ENCODE measurements at regions not wholly inside any gene's neighbourhood (a gene's known extent, or its start where the extent isn't known, plus 50 kb on each side); places are given as distances from the start of the nearest gene placed in this dataset.
A peak's percentile ranks its signal among the peaks of the same experiment; 100 is the strongest.

DNA sequence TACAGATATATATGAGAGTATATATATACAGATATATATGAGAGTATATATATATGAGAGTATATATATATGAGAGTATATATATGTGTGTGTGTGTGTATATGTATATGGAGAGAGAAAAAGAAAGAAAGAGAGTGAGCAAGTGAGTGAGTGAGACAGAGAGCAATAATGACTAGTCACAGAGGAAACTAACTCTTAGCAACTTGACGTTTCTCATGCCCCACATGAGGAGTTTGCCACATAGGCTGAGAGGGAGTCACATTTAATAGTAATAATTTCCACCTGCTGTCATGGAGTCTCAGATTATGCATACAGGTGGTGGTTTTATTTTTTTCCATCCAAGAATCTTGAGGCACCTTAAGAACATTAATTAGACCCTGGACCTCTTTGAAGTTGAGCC is 199.9 kb downstream of the GATA3 start:
- H3K27me3 Mint-ChIP-seq = no peaks in the 10 kb centered on the region
- H3K4me3 Mint-ChIP-seq = no peak overlapping the region
- ChIA-PET CTCF (no interaction called here), POLR2A (no interaction called here)
- intact Hi-C loops (cut with DNase I, micrococcal nuclease) = loop anchor here (1.0 to 10.0 kb wide), 12 partner anchors 12 to 828 kb away; no protein-coding TSS in a partner anchor
- H3K27ac Mint-ChIP-seq = peak overlapping the region; percentile 92
- H3K9me3 Mint-ChIP-seq (ENCODE audit: low read depth) = no peaks in the 10 kb centered on the region
- H3K4me1 Mint-ChIP-seq = peaks cover 22% of the 10 kb centered on the region
- peak; percentile 96 for ATAC-seq
- no peaks in the 10 kb centered on the region for H3K36me3 Mint-ChIP-seq (ENCODE audit: low read depth)
- DNase-seq = peak; percentile 57

DNA sequence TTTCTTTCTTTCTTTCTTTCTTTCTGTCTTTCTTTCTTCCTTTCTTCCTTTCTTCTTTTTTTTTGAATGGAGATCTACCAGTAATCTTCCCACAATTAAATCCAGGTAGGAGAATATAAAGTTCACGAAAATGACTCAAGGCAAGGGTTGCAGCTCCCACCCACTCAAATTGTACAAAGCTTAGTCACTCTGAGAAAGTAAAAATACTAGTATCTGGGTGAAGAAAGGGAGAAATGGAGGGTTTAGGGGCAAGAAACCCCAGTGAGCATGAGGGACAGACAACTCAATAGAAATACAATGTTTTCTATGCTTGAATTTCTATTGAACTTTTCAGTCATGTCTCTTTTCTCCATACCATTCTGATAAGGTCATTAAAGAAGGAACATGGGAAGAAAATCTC is 200.8 kb downstream of the GATA3 start:
- H3K9me3 Mint-ChIP-seq (ENCODE audit: low read depth) = no peaks in the 10 kb centered on the region
- no peaks in the 10 kb centered on the region for H3K27me3 Mint-ChIP-seq
- intact Hi-C loops (cut with DNase I, micrococcal nuclease) = loop anchor here (2.0 to 10.0 kb wide), 7 partner anchors 60 to 828 kb away; no protein-coding TSS in a partner anchor
- H3K36me3 Mint-ChIP-seq (ENCODE audit: low read depth) = no peaks in the 10 kb centered on the region
- DNase-seq = no peak
- peak overlapping the region; percentile 92 for H3K27ac Mint-ChIP-seq
- CTCF ChIA-PET = interaction anchor here (1.5 kb wide), 1 partner anchor 10 kb away, joined by 3 read pairs; no protein-coding TSS in a partner anchor
- H3K4me3 Mint-ChIP-seq = peak overlapping the region; percentile 54
- peaks cover 22% of the 10 kb centered on the region for H3K4me1 Mint-ChIP-seq
- peak; percentile 33 for ATAC-seq
- POLR2A ChIA-PET = interaction anchor here (0.6 kb wide), 1 partner anchor 70 kb away, joined by 3 read pairs; no protein-coding TSS in a partner anchor

DNA sequence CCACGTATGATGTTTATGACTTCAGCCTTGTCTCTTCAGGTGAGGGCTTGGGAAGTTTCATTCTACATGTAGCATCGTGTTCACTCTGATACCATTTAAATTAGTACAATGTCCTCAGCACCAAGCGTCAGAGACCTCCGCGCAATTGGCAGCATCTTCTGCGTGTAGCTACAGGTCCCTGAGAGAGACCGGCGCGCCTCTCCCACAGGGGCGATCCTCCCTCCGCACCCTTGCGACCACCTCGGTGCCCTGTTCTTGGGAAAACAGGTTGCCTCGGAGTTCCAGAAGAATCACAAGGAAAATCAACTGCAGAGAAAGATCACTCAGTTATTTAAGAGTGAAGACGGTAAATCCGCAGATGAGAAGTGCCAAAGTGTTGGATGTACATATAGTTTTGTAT is 206.2 kb downstream of the GATA3 start:
- no peak for DNase-seq
- CTCF ChIA-PET = interaction anchor here (1.1 kb wide), 1 partner anchor 16 kb away, joined by 3 read pairs; no protein-coding TSS in a partner anchor
- H3K9me3 Mint-ChIP-seq (ENCODE audit: low read depth) = no peaks in the 10 kb centered on the region
- H3K4me3 Mint-ChIP-seq = no peak overlapping the region
- POLR2A ChIA-PET = no interaction called here
- H3K36me3 Mint-ChIP-seq (ENCODE audit: low read depth) = no peaks in the 10 kb centered on the region
- no peak overlapping the region for H3K27ac Mint-ChIP-seq
- peaks cover 3% of the 10 kb centered on the region for H3K4me1 Mint-ChIP-seq
- intact Hi-C loops (cut with DNase I, micrococcal nuclease) = no loop called here
- peaks cover 3% of the 10 kb centered on the region for H3K27me3 Mint-ChIP-seq
- ATAC-seq = no peak

DNA sequence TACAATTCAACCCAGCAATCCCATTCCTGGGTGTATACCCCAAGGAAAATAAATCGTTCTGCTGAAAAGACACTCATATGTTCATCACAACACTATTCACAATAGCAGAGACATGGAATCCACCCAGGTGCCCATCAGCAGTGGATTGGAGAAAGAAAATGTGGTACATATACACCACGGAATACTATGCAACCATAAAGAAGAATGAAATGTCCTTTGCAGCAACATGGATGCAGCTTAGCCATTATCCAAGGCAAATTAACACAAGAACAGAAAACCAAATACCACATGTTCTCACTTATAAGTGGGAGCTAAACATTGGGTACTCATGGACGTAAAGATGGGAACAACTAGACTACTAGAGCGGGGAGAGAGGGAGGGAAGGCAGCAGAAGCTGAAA is 207.8 kb downstream of the GATA3 start:
- ATAC-seq (no peak), DNase-seq (no peak)
- Mint-ChIP-seq H3K4me3 (no peak overlapping the region), H3K9me3 (ENCODE audit: low read depth) (no peaks in the 10 kb centered on the region), H3K4me1 (no peaks in the 10 kb centered on the region), H3K27ac (no peak overlapping the region), H3K36me3 (ENCODE audit: low read depth) (no peaks in the 10 kb centered on the region), H3K27me3 (peaks cover 3% of the 10 kb centered on the region)
- ChIA-PET CTCF (interaction anchor here (0.6 to 0.7 kb wide), 2 partner anchors 85 to 386 kb away, joined by 3 read pairs; no protein-coding TSS in a partner anchor), POLR2A (no interaction called here)
- intact Hi-C loops (cut with DNase I, micrococcal nuclease) = no loop called here

DNA sequence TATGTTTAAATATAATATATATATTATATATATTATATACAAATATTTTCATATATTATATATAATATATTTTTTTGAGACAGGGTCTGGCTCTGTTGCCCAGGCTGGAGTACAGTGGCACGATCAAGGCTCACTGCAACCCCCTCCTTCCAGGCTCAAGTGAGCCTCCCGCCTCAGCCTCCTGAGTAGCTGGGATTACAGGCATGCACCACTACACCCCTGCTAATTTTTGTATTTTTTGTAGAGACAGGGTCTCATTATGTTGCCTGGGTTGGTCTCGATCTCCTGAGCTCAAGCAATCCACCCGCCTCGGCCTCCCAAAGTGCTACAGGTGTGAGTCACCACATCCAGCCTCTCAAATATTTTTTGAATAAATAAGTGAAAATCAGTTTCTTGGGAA is 215.5 kb downstream of the GATA3 start:
- ATAC-seq (peak; percentile 26), DNase-seq (peak; percentile 11)
- Mint-ChIP-seq H3K36me3 (ENCODE audit: low read depth) (no peaks in the 10 kb centered on the region), H3K4me3 (no peak overlapping the region), H3K27ac (no peak overlapping the region), H3K4me1 (no peaks in the 10 kb centered on the region), H3K27me3 (no peaks in the 10 kb centered on the region), H3K9me3 (ENCODE audit: low read depth) (no peaks in the 10 kb centered on the region)
- intact Hi-C loops (cut with DNase I, micrococcal nuclease) = no loop called here
- ChIA-PET CTCF (no interaction called here), POLR2A (no interaction called here)

DNA sequence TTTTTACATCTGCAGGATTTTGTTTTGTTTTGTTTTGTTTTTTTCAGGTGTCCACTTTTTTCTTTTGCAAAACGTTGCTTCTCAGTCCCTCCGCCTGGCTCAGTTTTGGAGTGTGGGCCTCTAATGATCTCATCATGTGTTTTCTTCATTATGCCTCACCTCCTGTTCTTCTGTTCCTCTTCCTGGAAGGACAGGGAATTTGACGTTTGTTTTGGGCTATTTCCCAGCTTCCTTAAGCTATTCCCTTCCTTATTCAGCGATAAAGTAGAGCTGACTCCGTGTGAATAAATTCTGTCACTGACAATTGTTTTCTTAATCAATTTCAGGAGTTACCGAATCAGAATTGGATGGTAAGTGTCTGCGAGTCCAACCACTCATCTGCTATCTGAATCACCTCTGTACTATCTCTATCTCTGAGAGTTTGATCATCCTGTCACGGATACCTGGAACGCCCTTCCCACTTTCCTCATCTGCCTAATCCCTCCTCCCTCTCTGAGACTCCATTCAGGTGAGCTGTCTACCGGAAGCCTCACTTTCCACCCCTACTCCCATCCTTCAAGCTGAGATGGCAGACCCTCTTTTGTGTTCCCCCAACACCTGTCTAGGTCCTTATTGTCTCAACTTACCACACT is 218.4 kb downstream of the GATA3 start:
- Mint-ChIP-seq H3K27ac (no peak overlapping the region), H3K9me3 (ENCODE audit: low read depth) (no peaks in the 10 kb centered on the region), H3K4me3 (no peak overlapping the region), H3K36me3 (ENCODE audit: low read depth) (no peaks in the 10 kb centered on the region), H3K27me3 (no peaks in the 10 kb centered on the region), H3K4me1 (peaks cover under 1% of the 10 kb centered on the region)
- intact Hi-C loops (cut with DNase I, micrococcal nuclease) = no loop called here
- CTCF ChIA-PET = interaction anchor here (0.9 kb wide), 1 partner anchor 133 kb away, joined by 3 read pairs; no protein-coding TSS in a partner anchor
- ATAC-seq (no peak), DNase-seq (no peak)
- POLR2A ChIA-PET = no interaction called here

DNA sequence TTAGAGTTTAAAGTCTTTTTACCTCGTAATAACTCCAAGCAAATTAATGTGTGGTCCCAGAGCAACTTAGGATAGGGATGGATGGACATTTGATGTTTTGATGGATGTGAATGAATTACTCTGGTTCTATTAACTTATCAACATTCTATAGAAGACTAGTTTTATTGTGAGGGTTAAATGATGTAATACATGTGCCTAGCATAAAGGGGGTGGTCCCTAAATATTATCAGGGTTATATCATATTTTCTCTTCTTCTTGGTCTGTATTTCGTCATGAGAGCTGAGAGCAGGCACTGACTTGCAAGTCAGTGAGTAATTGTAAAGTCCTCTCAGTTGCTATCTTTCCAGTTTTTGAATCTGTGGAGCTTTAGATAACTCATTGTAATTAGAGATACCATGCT is 219.3 kb downstream of the GATA3 start:
- ATAC-seq = no peak
- DNase-seq = no peak
- Mint-ChIP-seq H3K4me3 (no peak overlapping the region), H3K27ac (no peak overlapping the region), H3K27me3 (no peaks in the 10 kb centered on the region), H3K9me3 (ENCODE audit: low read depth) (no peaks in the 10 kb centered on the region), H3K4me1 (peaks cover 5% of the 10 kb centered on the region), H3K36me3 (ENCODE audit: low read depth) (no peaks in the 10 kb centered on the region)
- ChIA-PET POLR2A (no interaction called here), CTCF (no interaction called here)
- intact Hi-C loops (cut with DNase I, micrococcal nuclease) = no loop called here

DNA sequence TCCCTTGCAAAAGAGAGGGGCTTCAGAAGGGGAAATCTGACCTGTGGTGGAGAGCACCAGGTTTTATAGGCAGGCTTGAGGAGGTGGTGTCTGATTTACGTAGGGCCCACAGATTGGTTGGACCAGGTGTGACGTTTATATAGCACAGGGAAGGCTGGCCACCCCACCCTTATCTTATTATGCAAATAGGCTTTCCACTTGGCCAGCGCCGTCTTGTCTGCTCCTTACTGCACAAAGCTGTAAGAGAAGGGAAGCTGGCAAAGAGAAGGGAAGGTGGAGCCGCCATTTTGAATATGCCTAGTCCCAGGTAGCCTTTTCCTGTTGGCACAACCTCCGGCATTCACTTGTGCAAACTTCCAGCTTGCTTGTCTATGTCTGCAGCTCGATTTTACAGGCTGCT is 221.4 kb downstream of the GATA3 start:
- Mint-ChIP-seq H3K27me3 (no peaks in the 10 kb centered on the region), H3K9me3 (ENCODE audit: low read depth) (no peaks in the 10 kb centered on the region), H3K36me3 (ENCODE audit: low read depth) (no peaks in the 10 kb centered on the region), H3K27ac (no peak overlapping the region), H3K4me1 (peaks cover 5% of the 10 kb centered on the region), H3K4me3 (no peak overlapping the region)
- ChIA-PET POLR2A (no interaction called here), CTCF (interaction anchor here (0.7 to 1.6 kb wide), 2 partner anchors 8 to 11 kb away, joined by 3 to 6 read pairs; no protein-coding TSS in a partner anchor)
- intact Hi-C loops (cut with DNase I, micrococcal nuclease) = no loop called here
- no peak for ATAC-seq
- DNase-seq = no peak

DNA sequence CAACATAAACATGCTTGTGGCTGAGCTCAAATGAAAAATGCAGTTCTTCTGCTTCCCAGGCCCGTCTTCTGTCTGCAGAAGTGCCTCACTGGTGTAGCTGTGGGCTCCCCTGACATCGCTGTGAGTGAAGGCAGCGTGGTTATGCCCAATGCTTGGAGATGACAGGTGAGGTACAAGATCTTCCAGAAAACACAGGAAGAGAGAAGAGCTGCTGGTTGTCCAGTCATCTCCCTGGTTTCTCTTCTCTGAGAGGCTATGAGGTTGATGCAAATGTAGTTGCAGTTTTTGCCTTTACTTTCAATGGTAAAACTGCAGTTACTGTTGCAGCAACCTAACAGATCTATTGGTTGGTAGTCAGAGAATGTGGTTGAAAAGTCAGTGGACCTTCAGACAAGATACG is 223.6 kb downstream of the GATA3 start:
- ATAC-seq = peak; percentile 72
- Mint-ChIP-seq H3K9me3 (ENCODE audit: low read depth) (no peaks in the 10 kb centered on the region), H3K4me3 (no peak overlapping the region), H3K27me3 (peaks cover 3% of the 10 kb centered on the region), H3K4me1 (peaks cover 10% of the 10 kb centered on the region), H3K36me3 (ENCODE audit: low read depth) (no peaks in the 10 kb centered on the region), H3K27ac (no peak overlapping the region)
- POLR2A ChIA-PET = no interaction called here
- CTCF ChIA-PET = interaction anchor here (0.7 kb wide), 1 partner anchor 410 kb away, joined by 3 read pairs; no protein-coding TSS in a partner anchor
- intact Hi-C loops (cut with DNase I, micrococcal nuclease) = no loop called here
- DNase-seq = peak; percentile 33

DNA sequence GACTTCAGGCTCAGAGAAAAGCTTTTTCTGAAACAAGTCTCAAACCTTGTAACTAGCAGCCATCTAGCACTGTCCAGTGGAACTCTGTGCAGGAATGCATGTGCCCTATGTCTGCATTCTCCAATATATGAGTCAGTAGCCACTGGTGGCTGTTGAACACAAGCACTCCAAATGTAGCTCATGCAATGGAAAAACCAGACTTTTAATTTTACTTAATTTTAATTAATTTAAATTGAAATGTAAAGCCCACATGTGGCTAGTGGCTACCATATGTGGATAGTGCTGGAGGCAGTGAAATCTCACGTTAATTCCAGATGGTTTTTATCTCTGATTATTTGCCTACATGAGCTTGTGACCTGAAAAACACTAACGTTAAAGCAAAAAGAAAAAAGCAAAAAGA is 225.1 kb downstream of the GATA3 start:
- POLR2A ChIA-PET = no interaction called here
- Mint-ChIP-seq H3K27me3 (peaks cover 3% of the 10 kb centered on the region), H3K4me1 (peaks cover 10% of the 10 kb centered on the region), H3K4me3 (no peak overlapping the region), H3K36me3 (ENCODE audit: low read depth) (no peaks in the 10 kb centered on the region), H3K27ac (no peak overlapping the region), H3K9me3 (ENCODE audit: low read depth) (no peaks in the 10 kb centered on the region)
- intact Hi-C loops (cut with DNase I, micrococcal nuclease) = no loop called here
- ATAC-seq = no peak
- CTCF ChIA-PET = no interaction called here
- DNase-seq = no peak

DNA sequence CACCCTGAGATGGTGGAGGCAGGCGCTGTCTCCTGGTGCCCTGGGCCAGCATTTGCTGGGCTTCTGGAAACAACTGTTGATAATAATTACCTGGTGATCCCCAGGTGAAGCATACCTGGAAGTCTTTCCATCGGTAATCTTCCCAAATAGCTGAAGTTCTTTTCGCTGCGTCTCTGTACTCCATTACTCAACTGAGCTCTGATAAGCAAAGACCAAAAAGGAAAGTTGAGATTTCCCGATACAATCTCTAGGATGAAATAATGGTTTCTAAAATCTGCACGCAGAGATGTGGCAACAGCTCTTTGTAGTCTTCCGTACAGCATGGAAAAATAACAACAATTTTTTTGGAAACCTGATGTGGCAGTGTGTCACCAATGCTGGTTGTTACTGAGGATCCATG is 226.5 kb downstream of the GATA3 start:
- Mint-ChIP-seq H3K36me3 (ENCODE audit: low read depth) (no peaks in the 10 kb centered on the region), H3K9me3 (ENCODE audit: low read depth) (no peaks in the 10 kb centered on the region), H3K4me3 (no peak overlapping the region), H3K27me3 (peaks cover 3% of the 10 kb centered on the region), H3K4me1 (peaks cover 10% of the 10 kb centered on the region), H3K27ac (no peak overlapping the region)
- intact Hi-C loops (cut with DNase I, micrococcal nuclease) = no loop called here
- DNase-seq = no peak
- ChIA-PET CTCF (no interaction called here), POLR2A (no interaction called here)
- ATAC-seq = no peak

DNA sequence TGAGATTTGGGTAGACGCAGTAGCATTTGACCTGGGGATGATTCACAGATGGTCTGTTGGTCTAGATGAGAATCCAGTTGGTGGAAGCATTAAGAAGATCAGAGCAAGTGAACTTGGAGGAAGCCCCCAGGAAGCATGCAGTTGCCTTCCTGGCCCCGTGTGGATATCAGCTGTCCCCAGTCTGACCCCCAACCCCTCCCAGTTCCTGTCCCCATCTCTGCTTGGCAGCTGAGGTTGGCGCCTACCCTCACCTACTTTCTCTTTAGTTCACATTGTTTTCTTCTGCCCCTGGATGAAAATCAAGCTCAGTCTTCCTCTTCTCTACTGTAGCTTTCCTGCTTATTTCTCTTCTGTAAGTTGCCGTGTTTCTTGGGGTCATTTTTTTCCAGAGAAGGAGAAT is 227.9 kb downstream of the GATA3 start:
- Mint-ChIP-seq H3K27me3 (peaks cover 3% of the 10 kb centered on the region), H3K4me1 (peaks cover 10% of the 10 kb centered on the region), H3K27ac (no peak overlapping the region), H3K9me3 (ENCODE audit: low read depth) (no peaks in the 10 kb centered on the region), H3K36me3 (ENCODE audit: low read depth) (no peaks in the 10 kb centered on the region), H3K4me3 (no peak overlapping the region)
- DNase-seq (no peak), ATAC-seq (no peak)
- CTCF ChIA-PET = no interaction called here
- intact Hi-C loops (cut with DNase I, micrococcal nuclease) = no loop called here
- POLR2A ChIA-PET = no interaction called here
